ENCODE measurements at regions not wholly inside any gene's neighbourhood (a gene's known extent, or its start where the extent isn't known, plus 50 kb on each side); places are given as distances from the start of the nearest gene placed in this dataset.

DNA sequence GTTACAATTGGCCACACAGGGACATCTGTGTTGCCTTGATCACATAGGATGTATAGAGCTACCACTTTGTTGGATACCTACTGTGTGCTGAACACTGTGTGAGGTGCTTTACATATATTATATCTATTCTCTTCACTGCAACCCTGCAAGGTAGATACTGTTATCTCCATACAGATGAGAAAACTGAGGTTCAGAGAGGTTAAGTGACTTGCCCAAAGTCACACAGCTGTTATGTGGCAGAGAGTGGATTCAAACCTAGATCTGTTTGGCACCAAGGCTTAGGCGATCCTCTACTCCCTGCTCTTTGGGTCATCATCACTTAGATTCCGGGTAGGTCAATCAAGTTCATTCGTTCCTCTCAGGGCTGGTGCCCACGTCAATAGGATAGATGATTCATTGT, 260.5 kb upstream of the IRX3 start:
- TF ChIP-seq, protein P1, sequence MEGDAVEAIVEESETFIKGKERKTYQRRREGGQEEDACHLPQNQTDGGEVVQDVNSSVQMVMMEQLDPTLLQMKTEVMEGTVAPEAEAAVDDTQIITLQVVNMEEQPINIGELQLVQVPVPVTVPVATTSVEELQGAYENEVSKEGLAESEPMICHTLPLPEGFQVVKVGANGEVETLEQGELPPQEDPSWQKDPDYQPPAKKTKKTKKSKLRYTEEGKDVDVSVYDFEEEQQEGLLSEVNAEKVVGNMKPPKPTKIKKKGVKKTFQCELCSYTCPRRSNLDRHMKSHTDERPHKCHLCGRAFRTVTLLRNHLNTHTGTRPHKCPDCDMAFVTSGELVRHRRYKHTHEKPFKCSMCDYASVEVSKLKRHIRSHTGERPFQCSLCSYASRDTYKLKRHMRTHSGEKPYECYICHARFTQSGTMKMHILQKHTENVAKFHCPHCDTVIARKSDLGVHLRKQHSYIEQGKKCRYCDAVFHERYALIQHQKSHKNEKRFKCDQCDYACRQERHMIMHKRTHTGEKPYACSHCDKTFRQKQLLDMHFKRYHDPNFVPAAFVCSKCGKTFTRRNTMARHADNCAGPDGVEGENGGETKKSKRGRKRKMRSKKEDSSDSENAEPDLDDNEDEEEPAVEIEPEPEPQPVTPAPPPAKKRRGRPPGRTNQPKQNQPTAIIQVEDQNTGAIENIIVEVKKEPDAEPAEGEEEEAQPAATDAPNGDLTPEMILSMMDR (IDR thresholded peaks at IDR 0.05; ENCODE audit: low read depth, low read length), result no peak
- no peak overlapping the region for H3K4me3 ChIP-seq (ENCODE audit: low read depth, low read length)
- no peak for DNase-seq (ENCODE audit: low read depth, low spot score)
- in situ Hi-C loops (cut with HindIII; ENCODE audit: low sequenced_read_pairs), result no loop called here

DNA sequence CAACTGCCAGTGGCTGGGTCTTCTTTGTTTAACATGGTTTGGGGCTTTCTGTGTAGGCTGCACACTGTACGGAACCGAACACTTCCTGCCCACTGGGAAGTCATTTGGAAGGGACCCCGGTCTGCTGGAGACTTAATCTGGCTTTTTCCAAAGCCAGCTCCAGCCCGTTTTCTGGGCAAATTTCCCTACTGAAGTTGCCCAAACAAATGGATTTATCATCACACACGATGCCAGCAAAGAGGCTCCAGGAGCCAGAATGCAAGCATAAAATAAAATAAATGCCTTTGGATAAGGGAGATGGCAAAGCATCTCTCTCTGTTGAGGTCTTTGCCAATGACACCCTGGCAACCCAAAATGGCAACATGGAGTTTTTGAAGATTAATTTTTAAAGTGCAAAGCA, 259.9 kb upstream of the IRX3 start:
- DNase-seq (ENCODE audit: low read depth, low spot score), result no peak
- in situ Hi-C loops (cut with HindIII; ENCODE audit: low sequenced_read_pairs), result no loop called here
- H3K4me3 ChIP-seq (ENCODE audit: low read depth, low read length), result no peak overlapping the region
- TF ChIP-seq, protein P1 (IDR thresholded peaks at IDR 0.05; ENCODE audit: low read depth, low read length), result no peak

DNA sequence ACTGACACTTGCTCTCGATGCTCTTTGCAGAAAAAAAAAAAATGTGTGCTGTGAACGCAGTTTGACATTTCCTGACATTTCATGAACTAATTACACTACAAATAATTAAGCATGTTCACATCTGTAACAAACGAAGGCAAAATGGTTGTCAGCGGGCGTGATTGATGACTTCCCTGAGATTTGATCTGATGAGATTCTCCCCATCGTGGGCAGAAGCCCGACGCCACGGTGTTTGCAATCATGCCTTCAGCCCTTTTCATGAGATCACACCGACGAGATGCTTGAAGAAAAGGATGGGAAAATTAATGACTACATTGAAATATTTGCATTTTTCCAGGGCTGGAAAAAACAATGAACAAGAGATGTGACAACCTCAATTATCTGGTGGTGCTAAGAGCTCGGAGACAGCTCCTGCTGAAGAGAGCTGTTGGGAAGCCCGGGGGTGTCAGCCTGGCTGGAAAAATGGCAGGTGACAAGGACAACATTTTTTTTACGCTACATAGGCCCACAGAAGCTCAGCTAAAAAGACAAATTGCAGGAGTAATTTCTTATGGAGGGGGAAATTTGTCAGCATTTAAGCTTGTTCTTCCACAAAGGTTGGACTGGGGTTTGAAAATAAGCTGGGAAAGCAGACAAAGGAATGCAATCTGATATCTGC, 259.4 kb upstream of the IRX3 start:
- TF ChIP-seq, protein P1 (IDR thresholded peaks at IDR 0.05; ENCODE audit: low read depth, low read length), result no peak
- no peak for DNase-seq (ENCODE audit: low read depth, low spot score)
- H3K4me3 ChIP-seq (ENCODE audit: low read depth, low read length), result no peak overlapping the region
- in situ Hi-C loops (cut with HindIII; ENCODE audit: low sequenced_read_pairs), result no loop called here

DNA sequence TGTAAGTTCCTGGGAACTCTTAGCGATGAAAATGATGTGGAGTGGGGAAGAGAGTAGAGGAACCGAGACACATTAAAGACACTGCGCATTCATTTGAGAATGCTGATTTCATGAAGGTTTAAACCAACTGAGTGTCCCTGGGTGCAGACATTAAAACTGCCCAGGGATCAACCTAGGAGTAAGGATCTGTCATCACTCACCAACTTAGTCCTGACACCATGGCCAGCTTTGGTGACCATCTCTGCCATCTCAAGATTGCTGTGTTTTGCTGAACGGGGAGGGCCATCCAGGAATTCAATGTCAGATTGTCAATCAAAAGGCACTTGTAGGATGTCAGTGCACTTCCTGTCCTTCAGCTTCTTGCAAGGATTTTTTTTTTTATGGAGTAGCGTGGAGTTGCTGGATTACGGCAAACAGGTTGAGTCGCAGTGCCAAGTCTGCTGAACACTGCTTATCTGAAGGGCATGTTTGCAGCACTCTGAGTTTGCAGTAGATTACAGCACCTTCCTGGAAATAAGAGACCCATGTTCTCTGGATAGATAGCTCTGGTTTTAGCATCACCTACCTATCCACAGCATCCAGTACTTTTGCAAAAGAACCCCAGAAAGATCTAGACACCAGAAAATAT, 258.1 kb upstream of the IRX3 start:
- in situ Hi-C loops (cut with HindIII; ENCODE audit: low sequenced_read_pairs), result no loop called here
- no peak for DNase-seq (ENCODE audit: low read depth, low spot score)
- TF ChIP-seq, protein P1 (IDR thresholded peaks at IDR 0.05; ENCODE audit: low read depth, low read length), result no peak
- H3K4me3 ChIP-seq (ENCODE audit: low read depth, low read length), result no peak overlapping the region

DNA sequence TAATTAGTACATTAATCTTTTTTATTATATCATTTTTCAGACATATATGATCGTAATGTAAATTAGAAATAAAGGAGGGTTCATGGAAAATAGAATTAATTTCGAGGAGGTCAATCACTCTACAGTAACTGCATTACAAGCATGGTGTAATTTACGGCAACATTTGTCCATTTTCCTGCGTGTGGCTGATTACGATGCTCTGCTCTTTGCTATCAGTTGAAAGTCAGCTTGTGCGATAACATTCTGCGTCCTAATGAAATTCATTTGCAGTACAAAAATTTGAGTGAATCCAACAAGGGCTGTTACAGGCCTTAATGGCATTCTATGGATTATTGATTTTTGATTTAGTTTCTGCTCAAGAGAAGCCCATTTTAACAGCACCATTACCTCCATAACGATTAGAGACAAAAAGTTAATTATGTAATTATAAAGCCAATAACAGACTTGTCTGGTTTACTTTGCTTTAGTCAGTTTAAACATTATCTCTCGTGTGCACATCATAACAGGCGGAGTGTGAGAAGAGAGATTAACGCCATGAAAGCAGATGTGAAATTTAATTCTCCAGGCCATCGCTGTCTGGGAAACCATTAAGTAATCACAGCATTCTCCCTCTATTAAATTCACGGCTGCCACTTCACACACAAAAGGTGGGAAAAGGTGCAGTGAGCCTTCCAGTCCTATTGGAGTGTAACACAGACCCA, 256.4 kb upstream of the IRX3 start:
- in situ Hi-C loops (cut with HindIII; ENCODE audit: low sequenced_read_pairs), result no loop called here
- TF ChIP-seq, protein P1 (IDR thresholded peaks at IDR 0.05; ENCODE audit: low read depth, low read length), result no peak
- H3K4me3 ChIP-seq (ENCODE audit: low read depth, low read length), result no peak overlapping the region
- DNase-seq (ENCODE audit: low read depth, low spot score), result no peak

DNA sequence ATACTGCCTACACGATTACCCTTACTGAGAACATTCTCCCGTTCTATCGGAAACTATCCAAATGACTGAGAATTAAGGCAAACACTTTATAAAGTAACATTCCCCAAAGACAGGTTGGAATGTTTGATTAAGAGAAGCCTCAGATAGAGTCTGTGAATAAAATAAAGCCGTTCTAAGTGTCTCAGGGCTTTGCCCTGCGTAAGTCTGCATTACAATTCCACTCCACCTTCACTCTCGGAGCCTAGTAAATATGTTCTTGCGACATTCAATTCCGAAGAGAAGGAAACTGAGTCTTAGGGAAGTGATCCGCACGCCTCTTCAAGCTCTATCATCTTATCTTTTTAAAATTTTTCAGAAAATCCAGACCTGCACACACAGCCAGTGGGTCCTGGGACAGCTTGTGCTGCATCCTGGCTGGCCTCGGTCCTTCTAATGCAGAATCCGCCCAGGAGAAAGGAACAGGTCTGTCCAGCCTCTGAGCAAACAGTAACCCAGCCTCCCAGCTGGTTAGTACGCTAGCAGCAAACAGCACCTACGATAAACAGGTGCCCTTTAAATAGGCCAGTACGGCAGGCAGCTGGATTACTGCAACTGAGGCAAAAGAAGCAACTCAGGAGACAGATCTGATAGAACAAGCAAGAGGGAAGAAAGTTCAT, 254.1 kb upstream of the IRX3 start:
- H3K4me3 ChIP-seq (ENCODE audit: low read depth, low read length), result no peak overlapping the region
- DNase-seq (ENCODE audit: low read depth, low spot score), result no peak
- in situ Hi-C loops (cut with HindIII; ENCODE audit: low sequenced_read_pairs), result no loop called here
- TF ChIP-seq, protein P1 (IDR thresholded peaks at IDR 0.05; ENCODE audit: low read depth, low read length), result no peak

Measured in astrocyte of the spinal cord (primary cell).